A673 (cell line): ENCODE measurements at regions not wholly inside any gene's neighbourhood (a gene's known extent, or its start where the extent isn't known, plus 50 kb on each side); places are given as distances from the start of the nearest gene placed in this dataset.

ENCODE experiments used
- EZH2 ChIP-seq: fragments of 200-600 bp; sonication (generic); IDR thresholded peaks from 2 replicates; pipeline ENCODE4 v1.6.1; 2017; ENCODE audit warnings: borderline replicate concordance, low read depth, mild to moderate bottlenecking, mixed read lengths, antibody characterized with exemption, low read length; ENCODE audit not compliant: poor library complexity, severe bottlenecking
- TF ChIP-seq, protein P1 (sequence below): fragments of 300-800, 200-600 bp; sonication (generic); conservative IDR thresholded peaks from 2 replicates; pipeline ENCODE4 v1.5.1; 2017; ENCODE audit warnings: low read depth, mild to moderate bottlenecking, antibody characterized with exemption, low read length, moderate library complexity, mixed read lengths

DNA sequence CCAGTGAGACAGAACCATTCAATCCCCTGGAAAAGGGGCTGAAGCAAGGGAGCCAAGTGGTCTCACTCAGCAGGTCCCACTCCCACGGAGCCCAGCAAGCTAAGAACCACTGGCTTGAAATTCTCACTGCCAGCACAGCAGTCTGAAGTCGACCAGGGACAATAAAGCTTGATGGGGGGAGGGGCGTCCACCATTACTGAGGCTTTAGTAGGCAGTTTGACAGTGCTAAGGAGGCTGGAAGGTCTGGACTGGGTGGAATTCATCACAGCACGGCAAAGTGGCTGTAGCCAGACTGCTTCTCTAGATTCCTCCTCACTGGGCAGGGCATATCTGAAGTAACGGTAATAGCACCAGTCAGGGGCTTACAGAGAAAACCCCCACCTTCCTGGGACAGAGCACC lies 105.4 kb upstream of the GORAB start:
- TF ChIP-seq, protein P1, sequence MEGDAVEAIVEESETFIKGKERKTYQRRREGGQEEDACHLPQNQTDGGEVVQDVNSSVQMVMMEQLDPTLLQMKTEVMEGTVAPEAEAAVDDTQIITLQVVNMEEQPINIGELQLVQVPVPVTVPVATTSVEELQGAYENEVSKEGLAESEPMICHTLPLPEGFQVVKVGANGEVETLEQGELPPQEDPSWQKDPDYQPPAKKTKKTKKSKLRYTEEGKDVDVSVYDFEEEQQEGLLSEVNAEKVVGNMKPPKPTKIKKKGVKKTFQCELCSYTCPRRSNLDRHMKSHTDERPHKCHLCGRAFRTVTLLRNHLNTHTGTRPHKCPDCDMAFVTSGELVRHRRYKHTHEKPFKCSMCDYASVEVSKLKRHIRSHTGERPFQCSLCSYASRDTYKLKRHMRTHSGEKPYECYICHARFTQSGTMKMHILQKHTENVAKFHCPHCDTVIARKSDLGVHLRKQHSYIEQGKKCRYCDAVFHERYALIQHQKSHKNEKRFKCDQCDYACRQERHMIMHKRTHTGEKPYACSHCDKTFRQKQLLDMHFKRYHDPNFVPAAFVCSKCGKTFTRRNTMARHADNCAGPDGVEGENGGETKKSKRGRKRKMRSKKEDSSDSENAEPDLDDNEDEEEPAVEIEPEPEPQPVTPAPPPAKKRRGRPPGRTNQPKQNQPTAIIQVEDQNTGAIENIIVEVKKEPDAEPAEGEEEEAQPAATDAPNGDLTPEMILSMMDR: no peak
- no peak for TF ChIP-seq EZH2
